Breast epithelium (tissue), 3 donors: ENCODE measurements at regions not wholly inside any gene's neighbourhood (a gene's known extent, or its start where the extent isn't known, plus 50 kb on each side); places are given as distances from the start of the nearest gene placed in this dataset.

Source experiments
- CTCF ChIP-seq, 3 donors: fragments of 450-650 bp; IDR thresholded peaks; one replicate each; pipeline ENCODE4 v1.5.1; 2016 to 2017; ENCODE audit warnings: antibody characterized with exemption in 3 of 3, mild to moderate bottlenecking in 3 of 3, moderate library complexity in 3 of 3
- POLR2A ChIP-seq: fragments of 450-650 bp; IDR thresholded peaks from one replicate; pipeline ENCODE4 v1.6.1; 2016; ENCODE audit warnings: antibody characterized with exemption, mild to moderate bottlenecking, moderate library complexity

GRCh38 chr3:102066470-102066869, 217.2 kb downstream of the NFKBIZ start:
- TF ChIP-seq POLR2A (no peak), CTCF (IDR thresholded peaks at IDR 0.05) (no peak)
